Breast epithelium (tissue), 4 donors: ENCODE measurements at regions not wholly inside any gene's neighbourhood (a gene's known extent, or its start where the extent isn't known, plus 50 kb on each side); places are given as distances from the start of the nearest gene placed in this dataset.

Experiments used
- DNase-seq, 2 donors: peaks; one replicate each; pipeline ENCODE4 v3.0.0-alpha.2; 2019; ENCODE audit warnings: low spot score in 2 of 2
- H3K27ac ChIP-seq, 2 donors: fragments of 200-600 bp; sonication (generic) in 1 of 2; one replicate each; pipeline ENCODE4 v1.5.1; 2016 to 2019; ENCODE audit warnings: mild to moderate bottlenecking in 1 of 2
- H3K27me3 ChIP-seq, 2 donors: fragments of 200-600 bp; sonication (generic) in 1 of 2; one replicate each; pipeline versions ENCODE4 v1.5.1 to v1.6.0; 2017 to 2019; ENCODE audit warnings: control low read depth in 1 of 2, mild to moderate bottlenecking in 1 of 2
- H3K36me3 ChIP-seq: fragments of 200-600 bp; one replicate; pipeline ENCODE4 v1.5.1; 2019
- H3K4me1 ChIP-seq, 2 donors: fragments of 200-600 bp; sonication (generic); one replicate each; pipeline ENCODE4 v1.5.1; 2016 to 2019; ENCODE audit warnings: control low read depth in 1 of 2
- H3K4me3 ChIP-seq, 3 donors: fragments of 200-600 bp; sonication (generic); 1 replicate in 2 of 3; 2 replicates in 1 of 3; pipeline ENCODE4 v1.5.1; 2016 to 2019; ENCODE audit warnings: mild to moderate bottlenecking in 3 of 3, moderate library complexity in 2 of 3
- H3K9me3 ChIP-seq, 2 donors: fragments of 200-600 bp; sonication (generic) in 1 of 2; one replicate each; pipeline ENCODE4 v1.5.1; 2016 to 2019; ENCODE audit warnings: control low read depth in 1 of 2
- POLR2A ChIP-seq: fragments of 450-650 bp; IDR thresholded peaks from one replicate; pipeline ENCODE4 v1.6.1; 2016; ENCODE audit warnings: antibody characterized with exemption, mild to moderate bottlenecking, moderate library complexity
- POLR2AphosphoS5 ChIP-seq, 3 donors: sonication (generic); formaldehyde crosslinking; IDR thresholded peaks; one replicate each; pipeline ENCODE4 v1.6.1; 2017; ENCODE audit warnings: antibody characterized with exemption in 3 of 3
- intact Hi-C: fragments of 100-400 bp; cut with DNase I; formaldehyde crosslinking; loops from one replicate; pipeline ENCODE4 v1.15.1; 2023; ENCODE audit warnings: low total_unique reads
- TF ChIP-seq, protein P1 (sequence below), 3 donors: fragments of 450-650 bp; IDR thresholded peaks; one replicate each; pipeline ENCODE4 v1.5.1; 2016 to 2017; ENCODE audit warnings: antibody characterized with exemption in 3 of 3, mild to moderate bottlenecking in 3 of 3, moderate library complexity in 3 of 3

DNA sequence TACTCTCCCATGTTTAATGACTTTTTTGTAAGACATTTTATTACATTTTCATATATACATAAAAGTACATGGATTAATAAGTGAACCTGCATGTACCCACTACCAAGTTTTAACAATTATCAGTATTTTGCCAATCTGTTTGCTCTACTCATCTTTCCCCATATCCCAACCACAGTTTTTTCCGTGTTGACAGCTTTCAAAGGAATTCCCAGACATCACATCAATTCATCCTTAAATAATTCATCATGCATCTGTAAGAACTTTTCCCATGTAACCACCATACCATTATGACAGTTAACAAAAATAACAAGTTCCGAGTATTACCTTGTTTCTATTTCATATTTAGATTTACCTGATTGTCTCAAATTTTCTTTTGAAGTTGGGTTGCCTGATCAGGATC is 436.7 kb downstream of the PDCD6IP start:
- TF ChIP-seq POLR2A, result no peak
- no peak for TF ChIP-seq POLR2AphosphoS5 (IDR thresholded peaks at IDR 0.05)
- TF ChIP-seq, protein P1, sequence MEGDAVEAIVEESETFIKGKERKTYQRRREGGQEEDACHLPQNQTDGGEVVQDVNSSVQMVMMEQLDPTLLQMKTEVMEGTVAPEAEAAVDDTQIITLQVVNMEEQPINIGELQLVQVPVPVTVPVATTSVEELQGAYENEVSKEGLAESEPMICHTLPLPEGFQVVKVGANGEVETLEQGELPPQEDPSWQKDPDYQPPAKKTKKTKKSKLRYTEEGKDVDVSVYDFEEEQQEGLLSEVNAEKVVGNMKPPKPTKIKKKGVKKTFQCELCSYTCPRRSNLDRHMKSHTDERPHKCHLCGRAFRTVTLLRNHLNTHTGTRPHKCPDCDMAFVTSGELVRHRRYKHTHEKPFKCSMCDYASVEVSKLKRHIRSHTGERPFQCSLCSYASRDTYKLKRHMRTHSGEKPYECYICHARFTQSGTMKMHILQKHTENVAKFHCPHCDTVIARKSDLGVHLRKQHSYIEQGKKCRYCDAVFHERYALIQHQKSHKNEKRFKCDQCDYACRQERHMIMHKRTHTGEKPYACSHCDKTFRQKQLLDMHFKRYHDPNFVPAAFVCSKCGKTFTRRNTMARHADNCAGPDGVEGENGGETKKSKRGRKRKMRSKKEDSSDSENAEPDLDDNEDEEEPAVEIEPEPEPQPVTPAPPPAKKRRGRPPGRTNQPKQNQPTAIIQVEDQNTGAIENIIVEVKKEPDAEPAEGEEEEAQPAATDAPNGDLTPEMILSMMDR (IDR thresholded peaks at IDR 0.05), result no peak
- Histone ChIP-seq H3K4me1 (no peaks in the 10 kb centered on the region), H3K27ac (no peak overlapping the region), H3K4me3 (no peak overlapping the region), H3K9me3 (no peaks in the 10 kb centered on the region), H3K27me3 (no peaks in the 10 kb centered on the region), H3K36me3 (no peaks in the 10 kb centered on the region)
- DNase-seq, result no peak
- intact Hi-C loops, result no loop called here

DNA sequence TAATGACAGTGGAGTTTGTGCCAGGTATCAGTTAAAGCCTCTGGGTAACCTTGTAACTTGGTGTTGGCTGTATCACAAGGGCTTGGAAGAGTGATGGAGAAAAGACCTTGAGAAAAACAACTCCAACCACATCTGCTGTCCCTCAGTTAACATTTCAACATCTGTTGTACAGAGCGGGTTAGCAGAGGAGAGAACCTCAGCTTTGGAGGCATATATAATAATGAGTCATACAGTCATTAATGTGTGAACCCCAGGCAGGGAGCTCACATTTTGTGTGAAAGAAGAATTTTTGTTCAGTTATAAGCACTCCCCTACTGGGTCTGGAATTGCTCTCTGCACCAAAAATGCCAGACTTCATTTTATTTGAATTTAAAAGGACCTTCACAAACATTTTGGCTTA is 439.5 kb downstream of the PDCD6IP start:
- Histone ChIP-seq H3K27me3 (no peaks in the 10 kb centered on the region), H3K36me3 (no peaks in the 10 kb centered on the region), H3K4me3 (no peak overlapping the region), H3K4me1 (no peaks in the 10 kb centered on the region), H3K9me3 (no peaks in the 10 kb centered on the region), H3K27ac (no peak overlapping the region)
- no peak for DNase-seq
- intact Hi-C loops, result no loop called here
- TF ChIP-seq POLR2AphosphoS5 (IDR thresholded peaks at IDR 0.05) (no peak), POLR2A (no peak)
- TF ChIP-seq, protein P1 (IDR thresholded peaks at IDR 0.05), result no peak

DNA sequence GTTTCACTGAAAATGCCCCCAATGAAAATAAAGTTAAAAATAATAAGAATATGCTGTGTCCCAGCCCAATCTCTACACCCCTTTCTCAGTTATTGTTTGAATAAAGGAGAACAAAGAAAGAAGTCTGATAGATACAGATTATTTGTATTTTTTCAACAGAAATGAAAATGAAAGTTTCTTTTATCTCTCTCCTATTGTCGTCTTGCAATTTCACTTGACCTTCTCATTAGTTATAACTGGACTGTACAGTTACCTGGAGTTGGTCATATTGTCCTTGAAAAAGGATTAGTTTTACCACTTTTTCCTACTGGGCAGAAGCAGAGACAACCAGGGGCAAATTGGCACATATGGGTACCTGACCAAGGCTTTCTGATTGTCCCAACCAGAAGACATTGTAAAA is 440.0 kb downstream of the PDCD6IP start:
- DNase-seq, result no peak
- H3K4me3 ChIP-seq, result no peak overlapping the region
- intact Hi-C loops, result no loop called here
- no peak for TF ChIP-seq POLR2A
- TF ChIP-seq, protein P1 (IDR thresholded peaks at IDR 0.05), result no peak
- TF ChIP-seq POLR2AphosphoS5 (IDR thresholded peaks at IDR 0.05), result no peak
- H3K9me3 ChIP-seq, result no peaks in the 10 kb centered on the region
- no peaks in the 10 kb centered on the region for H3K36me3 ChIP-seq
- no peaks in the 10 kb centered on the region for H3K27me3 ChIP-seq
- H3K4me1 ChIP-seq, result no peaks in the 10 kb centered on the region
- H3K27ac ChIP-seq, result no peak overlapping the region

DNA sequence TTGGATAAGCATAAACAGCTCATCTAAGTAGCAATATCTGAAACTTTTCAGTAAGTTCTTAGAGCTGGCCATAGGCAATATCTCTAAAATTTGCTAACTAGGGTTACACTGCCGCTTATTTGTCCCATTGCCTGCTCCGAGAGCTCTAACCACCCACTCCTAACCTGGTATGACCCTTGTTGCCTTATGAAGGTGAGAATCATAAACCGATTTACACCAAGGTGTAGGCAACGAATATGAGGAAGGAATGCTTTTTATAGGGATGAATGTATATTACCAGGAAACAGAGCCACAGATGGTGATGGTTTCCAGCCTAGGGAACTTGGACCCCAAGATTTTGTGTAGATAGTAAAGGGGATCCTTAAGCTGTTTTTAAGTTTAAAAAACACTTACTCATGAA is 440.9 kb downstream of the PDCD6IP start:
- Histone ChIP-seq H3K4me3 (no peak overlapping the region), H3K27me3 (no peaks in the 10 kb centered on the region), H3K9me3 (no peaks in the 10 kb centered on the region), H3K4me1 (no peaks in the 10 kb centered on the region), H3K27ac (no peak overlapping the region), H3K36me3 (no peaks in the 10 kb centered on the region)
- TF ChIP-seq, protein P1 (IDR thresholded peaks at IDR 0.05), result no peak
- TF ChIP-seq POLR2AphosphoS5 (IDR thresholded peaks at IDR 0.05) (no peak), POLR2A (no peak)
- intact Hi-C loops, result no loop called here
- DNase-seq, result no peak

DNA sequence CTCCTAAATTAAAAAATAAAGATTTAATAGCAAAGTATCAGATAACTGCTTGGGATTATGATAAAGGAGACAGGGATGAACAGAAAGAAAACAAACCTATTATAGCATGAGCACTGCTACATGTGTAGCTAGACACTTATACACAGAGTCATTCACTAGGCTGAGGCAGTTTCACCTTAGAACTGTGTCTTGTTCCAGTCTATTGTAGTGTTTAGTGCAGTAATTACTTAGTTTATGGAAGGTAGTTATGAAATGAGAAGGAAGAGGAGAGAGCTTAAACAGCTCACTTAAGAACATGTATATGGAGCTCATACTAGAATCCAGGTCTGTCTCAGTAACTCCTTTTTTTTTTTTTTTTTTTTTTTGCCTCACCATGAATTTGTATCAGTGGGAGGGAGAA is 441.4 kb downstream of the PDCD6IP start:
- Histone ChIP-seq H3K4me3 (no peak overlapping the region), H3K36me3 (no peaks in the 10 kb centered on the region), H3K4me1 (no peaks in the 10 kb centered on the region), H3K27me3 (no peaks in the 10 kb centered on the region), H3K9me3 (no peaks in the 10 kb centered on the region), H3K27ac (no peak overlapping the region)
- intact Hi-C loops, result no loop called here
- DNase-seq, result no peak
- TF ChIP-seq, protein P1 (IDR thresholded peaks at IDR 0.05), result no peak
- TF ChIP-seq POLR2A (no peak), POLR2AphosphoS5 (IDR thresholded peaks at IDR 0.05) (no peak)
